Neural cell (in vitro differentiated cells): ENCODE measurements at regions not wholly inside any gene's neighbourhood (a gene's known extent, or its start where the extent isn't known, plus 50 kb on each side); places are given as distances from the start of the nearest gene placed in this dataset.

Experiments used
- H2AFZ ChIP-seq: fragments of 200-600, 300-800 bp; sonication (generic), shearing (Covaris generic); 2 replicates; pipeline ENCODE4 v1.6.0; 2014; ENCODE audit warnings: low read depth, mild to moderate bottlenecking, antibody characterized with exemption, low read length, moderate library complexity
- H3F3A ChIP-seq: fragments of 200-600 bp; shearing (Covaris generic); 2 replicates; pipeline ENCODE4 v1.6.1; 2016; ENCODE audit warnings: mild to moderate bottlenecking, moderate library complexity, mixed read lengths, antibody characterized with exemption, low read length; ENCODE audit not compliant: insufficient read depth, poor library complexity, severe bottlenecking
- H3K27ac ChIP-seq: fragments of 200-600, 300-800 bp; sonication (generic), shearing (Covaris generic); 2 replicates; pipeline ENCODE4 v1.5.1; 2014; ENCODE audit warnings: mild to moderate bottlenecking, low read length, moderate library complexity
- H3K27me3 ChIP-seq: fragments of 300-800, 200-600 bp; sonication (generic), shearing (Covaris generic); 2 replicates; pipeline ENCODE4 v1.6.0; 2014; ENCODE audit warnings: mild to moderate bottlenecking, low read depth, low read length, moderate library complexity; ENCODE audit not compliant: insufficient read depth
- H3K36me3 ChIP-seq: fragments of 300-800, 200-600 bp; sonication (generic), shearing (Covaris generic); 2 replicates; pipeline ENCODE4 v1.5.1; 2014; ENCODE audit warnings: mild to moderate bottlenecking, antibody characterized with exemption, low read length, moderate library complexity; ENCODE audit not compliant: insufficient read depth
- H3K4me2 ChIP-seq: fragments of 300-800, 200-600 bp; sonication (generic), shearing (Covaris generic); 2 replicates; pipeline ENCODE4 v1.6.0; 2014; ENCODE audit warnings: mild to moderate bottlenecking, low read length
- H3K4me3 ChIP-seq: fragments of 300-800, 200-600 bp; sonication (generic), shearing (Covaris generic); 2 replicates; pipeline ENCODE4 v1.5.1; 2014; ENCODE audit warnings: mild to moderate bottlenecking, low read length, moderate library complexity
- H3K79me2 ChIP-seq: fragments of 200-600 bp; shearing (Covaris generic); replicated peaks from 2 replicates; pipeline ENCODE4 v1.6.0; 2014; ENCODE audit warnings: mild to moderate bottlenecking, low read length, moderate library complexity; ENCODE audit not compliant: insufficient read depth
- H3K9ac ChIP-seq: fragments of 300-800, 200-600 bp; sonication (generic), shearing (Covaris generic); 2 replicates; pipeline ENCODE4 v1.6.1; 2016; ENCODE audit warnings: mild to moderate bottlenecking, low read length, mixed read lengths
- H3K9me2 ChIP-seq: fragments of 200-600 bp; shearing (Covaris generic); 2 replicates; pipeline ENCODE4 v1.6.1; 2016; ENCODE audit warnings: mild to moderate bottlenecking, low read length, mixed read lengths; ENCODE audit not compliant: insufficient read depth
- H3K9me3 ChIP-seq: fragments of 200-600, 300-800 bp; sonication (generic), shearing (Covaris generic); 2 replicates; pipeline ENCODE4 v1.6.1; 2016; ENCODE audit warnings: mild to moderate bottlenecking, mixed run types, low read length, moderate library complexity, mixed read lengths
- H4K20me1 ChIP-seq: fragments of 200-600 bp; shearing (Covaris generic); 2 replicates; pipeline ENCODE4 v1.6.1; 2016; ENCODE audit warnings: mild to moderate bottlenecking, mixed run types; ENCODE audit not compliant: insufficient read depth
- EP300 ChIP-seq: fragments of 450-650 bp; conservative IDR thresholded peaks from 2 replicates; pipeline ENCODE4 v1.6.1; 2014; ENCODE audit warnings: antibody characterized with exemption, mild to moderate bottlenecking, moderate library complexity; ENCODE audit not compliant: poor library complexity, severe bottlenecking
- EZH2 ChIP-seq: fragments of 200-600, 300-800 bp; shearing (Covaris generic), sonication (generic); IDR thresholded peaks from 2 replicates; pipeline ENCODE4 v1.6.1; 2014; ENCODE audit warnings: antibody characterized with exemption, low read length, borderline replicate concordance, mild to moderate bottlenecking; ENCODE audit not compliant: insufficient read depth, poor library complexity, severe bottlenecking
- MXI1 ChIP-seq: fragments of 450-650 bp; conservative IDR thresholded peaks from 2 replicates; pipeline ENCODE4 v1.6.1; 2014; ENCODE audit warnings: antibody characterized with exemption, mild to moderate bottlenecking; ENCODE audit not compliant: poor library complexity, severe bottlenecking
- POLR2AphosphoS5 ChIP-seq: IDR thresholded peaks from 2 replicates; pipeline ENCODE4 v1.6.1; 2012
- RAD21 ChIP-seq: fragments of 450-650 bp; conservative IDR thresholded peaks from 2 replicates; pipeline ENCODE4 v1.6.1; 2014; ENCODE audit warnings: antibody characterized with exemption, mild to moderate bottlenecking, moderate library complexity
- SMC3 ChIP-seq: fragments of 450-650 bp; conservative IDR thresholded peaks from 2 replicates; pipeline ENCODE4 v1.6.1; 2014; ENCODE audit warnings: antibody characterized with exemption, mild to moderate bottlenecking, moderate library complexity; ENCODE audit not compliant: poor library complexity
- TAF1 ChIP-seq: IDR thresholded peaks from 2 replicates; pipeline ENCODE4 v1.6.1; 2012; ENCODE audit warnings: low read depth
- TF ChIP-seq, protein P1 (sequence below): fragments of 450-650 bp; IDR thresholded peaks from 2 replicates; pipeline ENCODE4 v1.5.1; 2014; ENCODE audit warnings: antibody characterized with exemption, mild to moderate bottlenecking, moderate library complexity; ENCODE audit not compliant: poor library complexity, severe bottlenecking
- TF ChIP-seq, protein P2 (sequence below): IDR thresholded peaks from 2 replicates; pipeline ENCODE4 v1.6.1; 2012; ENCODE audit warnings: borderline replicate concordance

DNA sequence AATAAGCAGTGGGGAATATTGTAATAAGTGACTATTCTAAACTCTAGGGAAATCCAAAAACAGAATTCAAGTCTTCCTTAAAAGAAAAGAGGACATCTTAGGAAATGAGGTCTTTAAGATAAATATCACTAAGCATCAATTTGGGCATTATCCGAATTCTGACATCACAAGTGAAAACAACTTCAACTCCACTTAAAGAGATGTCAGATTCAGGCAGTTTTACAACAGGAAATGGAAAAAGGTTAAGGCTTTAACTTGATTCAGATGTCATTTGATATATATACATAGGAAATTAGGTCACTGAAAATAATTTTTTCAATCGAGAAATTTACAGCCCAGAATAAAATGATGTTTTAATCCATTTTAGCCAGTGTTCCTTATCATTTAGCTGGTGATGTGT lies 435.4 kb downstream of the SETD4 start:
- Histone ChIP-seq H3K9me2 (no peaks in the 10 kb centered on the region), H3K9ac (no peak overlapping the region), H3K36me3 (no peaks in the 10 kb centered on the region), H3K4me3 (no peak overlapping the region), H3K9me3 (no peaks in the 10 kb centered on the region), H4K20me1 (no peaks in the 10 kb centered on the region), H3K27ac (no peak overlapping the region), H3F3A (no peaks in the 10 kb centered on the region), H3K27me3 (no peaks in the 10 kb centered on the region), H2AFZ (no peak overlapping the region), H3K4me2 (no peak overlapping the region), H3K79me2 (no peaks in the 10 kb centered on the region)
- TF ChIP-seq SMC3 (no peak), EZH2 (no peak), TAF1 (no peak), RAD21 (no peak), MXI1 (no peak), POLR2AphosphoS5 (no peak), EP300 (no peak)
- TF ChIP-seq, protein P1, sequence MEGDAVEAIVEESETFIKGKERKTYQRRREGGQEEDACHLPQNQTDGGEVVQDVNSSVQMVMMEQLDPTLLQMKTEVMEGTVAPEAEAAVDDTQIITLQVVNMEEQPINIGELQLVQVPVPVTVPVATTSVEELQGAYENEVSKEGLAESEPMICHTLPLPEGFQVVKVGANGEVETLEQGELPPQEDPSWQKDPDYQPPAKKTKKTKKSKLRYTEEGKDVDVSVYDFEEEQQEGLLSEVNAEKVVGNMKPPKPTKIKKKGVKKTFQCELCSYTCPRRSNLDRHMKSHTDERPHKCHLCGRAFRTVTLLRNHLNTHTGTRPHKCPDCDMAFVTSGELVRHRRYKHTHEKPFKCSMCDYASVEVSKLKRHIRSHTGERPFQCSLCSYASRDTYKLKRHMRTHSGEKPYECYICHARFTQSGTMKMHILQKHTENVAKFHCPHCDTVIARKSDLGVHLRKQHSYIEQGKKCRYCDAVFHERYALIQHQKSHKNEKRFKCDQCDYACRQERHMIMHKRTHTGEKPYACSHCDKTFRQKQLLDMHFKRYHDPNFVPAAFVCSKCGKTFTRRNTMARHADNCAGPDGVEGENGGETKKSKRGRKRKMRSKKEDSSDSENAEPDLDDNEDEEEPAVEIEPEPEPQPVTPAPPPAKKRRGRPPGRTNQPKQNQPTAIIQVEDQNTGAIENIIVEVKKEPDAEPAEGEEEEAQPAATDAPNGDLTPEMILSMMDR = no peak
- TF ChIP-seq, protein P2, sequence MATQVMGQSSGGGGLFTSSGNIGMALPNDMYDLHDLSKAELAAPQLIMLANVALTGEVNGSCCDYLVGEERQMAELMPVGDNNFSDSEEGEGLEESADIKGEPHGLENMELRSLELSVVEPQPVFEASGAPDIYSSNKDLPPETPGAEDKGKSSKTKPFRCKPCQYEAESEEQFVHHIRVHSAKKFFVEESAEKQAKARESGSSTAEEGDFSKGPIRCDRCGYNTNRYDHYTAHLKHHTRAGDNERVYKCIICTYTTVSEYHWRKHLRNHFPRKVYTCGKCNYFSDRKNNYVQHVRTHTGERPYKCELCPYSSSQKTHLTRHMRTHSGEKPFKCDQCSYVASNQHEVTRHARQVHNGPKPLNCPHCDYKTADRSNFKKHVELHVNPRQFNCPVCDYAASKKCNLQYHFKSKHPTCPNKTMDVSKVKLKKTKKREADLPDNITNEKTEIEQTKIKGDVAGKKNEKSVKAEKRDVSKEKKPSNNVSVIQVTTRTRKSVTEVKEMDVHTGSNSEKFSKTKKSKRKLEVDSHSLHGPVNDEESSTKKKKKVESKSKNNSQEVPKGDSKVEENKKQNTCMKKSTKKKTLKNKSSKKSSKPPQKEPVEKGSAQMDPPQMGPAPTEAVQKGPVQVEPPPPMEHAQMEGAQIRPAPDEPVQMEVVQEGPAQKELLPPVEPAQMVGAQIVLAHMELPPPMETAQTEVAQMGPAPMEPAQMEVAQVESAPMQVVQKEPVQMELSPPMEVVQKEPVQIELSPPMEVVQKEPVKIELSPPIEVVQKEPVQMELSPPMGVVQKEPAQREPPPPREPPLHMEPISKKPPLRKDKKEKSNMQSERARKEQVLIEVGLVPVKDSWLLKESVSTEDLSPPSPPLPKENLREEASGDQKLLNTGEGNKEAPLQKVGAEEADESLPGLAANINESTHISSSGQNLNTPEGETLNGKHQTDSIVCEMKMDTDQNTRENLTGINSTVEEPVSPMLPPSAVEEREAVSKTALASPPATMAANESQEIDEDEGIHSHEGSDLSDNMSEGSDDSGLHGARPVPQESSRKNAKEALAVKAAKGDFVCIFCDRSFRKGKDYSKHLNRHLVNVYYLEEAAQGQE = no peak

DNA sequence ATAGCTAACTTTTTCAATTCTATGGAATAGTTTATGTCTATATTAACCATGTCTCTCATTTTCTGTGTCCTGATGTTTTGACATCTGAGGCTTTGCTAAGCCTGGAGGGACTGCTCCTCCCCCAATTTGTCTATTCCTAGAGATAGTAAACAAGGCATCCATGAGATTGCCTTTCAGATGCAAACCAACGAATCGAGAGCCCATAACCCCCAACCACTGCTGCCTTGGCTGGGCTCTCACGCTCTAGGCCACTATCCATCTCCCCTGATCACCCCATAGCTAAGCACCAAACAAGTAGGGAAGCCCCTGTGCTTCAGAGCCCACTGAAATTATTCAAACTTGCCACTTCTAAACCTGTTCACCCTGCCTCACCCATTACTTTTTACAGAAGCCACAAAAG lies 437.7 kb downstream of the SETD4 start:
- no peak overlapping the region for H3K4me2 ChIP-seq
- no peaks in the 10 kb centered on the region for H3K9me3 ChIP-seq
- no peaks in the 10 kb centered on the region for H3K36me3 ChIP-seq
- H3K9ac ChIP-seq = no peak overlapping the region
- no peak for TF ChIP-seq MXI1
- no peak for TF ChIP-seq SMC3
- no peak for TF ChIP-seq RAD21
- TF ChIP-seq EZH2 = no peak
- TF ChIP-seq, protein P2 = no peak
- no peak for TF ChIP-seq EP300
- TF ChIP-seq, protein P1 = no peak
- no peak for TF ChIP-seq POLR2AphosphoS5
- no peak for TF ChIP-seq TAF1
- H2AFZ ChIP-seq = no peak overlapping the region
- no peaks in the 10 kb centered on the region for H3K9me2 ChIP-seq
- H3F3A ChIP-seq = no peaks in the 10 kb centered on the region
- H4K20me1 ChIP-seq = no peaks in the 10 kb centered on the region
- H3K27ac ChIP-seq = no peak overlapping the region
- H3K27me3 ChIP-seq = no peaks in the 10 kb centered on the region
- H3K79me2 ChIP-seq = no peaks in the 10 kb centered on the region
- no peak overlapping the region for H3K4me3 ChIP-seq
